DOHH2 (cell line): ENCODE measurements at regions not wholly inside any gene's neighbourhood (a gene's known extent, or its start where the extent isn't known, plus 50 kb on each side); places are given as distances from the start of the nearest gene placed in this dataset.

Experiments used
- H3F3A ChIP-seq: fragments of 200-600 bp; sonication (generic), shearing (Covaris generic); 2 replicates; pipeline ENCODE4 v1.6.0; 2016; ENCODE audit warnings: antibody characterized with exemption, mild to moderate bottlenecking; ENCODE audit not compliant: control insufficient read depth, insufficient read depth
- H3K27ac ChIP-seq: fragments of 200-600 bp; sonication (generic); 2 replicates; pipeline ENCODE4 v1.5.1; 2014; ENCODE audit warnings: low read depth, mild to moderate bottlenecking, low read length, moderate library complexity
- H3K27me3 ChIP-seq: fragments of 200-600 bp; sonication (generic); 2 replicates; pipeline ENCODE4 v1.6.1; 2014; ENCODE audit warnings: mild to moderate bottlenecking, low read length, mixed read lengths; ENCODE audit not compliant: control insufficient read depth
- H3K36me3 ChIP-seq: fragments of 200-600 bp; sonication (generic); 2 replicates; pipeline ENCODE4 v1.6.1; 2014; ENCODE audit warnings: mild to moderate bottlenecking, low read length, moderate library complexity, mixed read lengths; ENCODE audit not compliant: control insufficient read depth
- H3K4me1 ChIP-seq: fragments of 200-600 bp; sonication (generic); 2 replicates; pipeline ENCODE4 v1.6.1; 2014; ENCODE audit warnings: mild to moderate bottlenecking, low read length, mixed read lengths; ENCODE audit not compliant: control insufficient read depth
- H3K4me2 ChIP-seq: fragments of 200-600 bp; sonication (generic); 2 replicates; pipeline ENCODE4 v1.6.0; 2014; ENCODE audit warnings: mild to moderate bottlenecking, low read length, moderate library complexity
- H3K4me3 ChIP-seq: fragments of 200-600 bp; sonication (generic); 2 replicates; pipeline ENCODE4 v1.5.1; 2014; ENCODE audit warnings: mild to moderate bottlenecking, low read length, mixed read lengths
- H3K79me2 ChIP-seq: fragments of 200-600 bp; sonication (generic); 2 replicates; pipeline ENCODE4 v1.6.1; 2014; ENCODE audit warnings: mild to moderate bottlenecking, low read length, mixed read lengths; ENCODE audit not compliant: control insufficient read depth
- H3K9me2 ChIP-seq: fragments of 200-600 bp; sonication (generic); replicated peaks from 2 replicates; pipeline ENCODE4 v1.6.1; 2014; ENCODE audit warnings: mild to moderate bottlenecking, low read length, mixed read lengths; ENCODE audit not compliant: control insufficient read depth
- H3K9me3 ChIP-seq: fragments of 200-600 bp; sonication (generic); 2 replicates; pipeline ENCODE4 v1.6.1; 2014; ENCODE audit warnings: antibody characterized with exemption, low read length, mixed read lengths; ENCODE audit not compliant: control insufficient read depth, insufficient read depth
- H4K20me1 ChIP-seq: fragments of 200-600 bp; sonication (generic); 2 replicates; pipeline ENCODE4 v1.6.0; 2014; ENCODE audit warnings: low read depth, mild to moderate bottlenecking, antibody characterized with exemption, low read length, moderate library complexity; ENCODE audit not compliant: control insufficient read depth, insufficient read depth
- EZH2phosphoT487 ChIP-seq: fragments of 200-600 bp; sonication (generic); IDR thresholded peaks from 2 replicates; pipeline ENCODE4 v1.6.1; 2017; ENCODE audit warnings: borderline replicate concordance, mild to moderate bottlenecking, antibody characterized with exemption, low read length, moderate library complexity, mixed read lengths
- TF ChIP-seq, protein P1 (sequence below): fragments of 200-600 bp; sonication (generic); IDR thresholded peaks from one replicate; pipeline ENCODE4 v1.5.1; 2014; ENCODE audit warnings: antibody characterized with exemption, mild to moderate bottlenecking, low read depth, low read length; ENCODE audit not compliant: poor library complexity, severe bottlenecking

DNA sequence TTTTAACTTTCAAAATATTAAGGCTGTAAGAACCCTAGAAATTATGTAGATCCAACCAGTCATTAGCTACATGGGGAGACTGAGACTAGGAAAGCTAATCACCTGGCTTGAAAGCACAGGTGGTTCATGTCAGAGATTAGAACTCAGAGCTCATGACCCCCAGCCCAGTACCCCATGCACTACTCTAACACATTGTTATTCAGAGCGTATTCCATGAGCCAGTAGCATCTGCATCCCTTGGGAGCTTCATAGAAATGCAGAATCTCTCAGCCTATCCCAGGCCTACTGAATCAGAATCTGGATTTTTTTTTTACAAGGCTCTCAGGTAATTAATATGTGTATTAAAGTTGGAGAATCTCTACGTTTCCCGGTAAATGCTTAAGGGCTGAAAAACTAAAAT lies 161.7 kb downstream of the BTG1 start:
- Histone ChIP-seq H4K20me1 (no peaks in the 10 kb centered on the region), H3K79me2 (no peaks in the 10 kb centered on the region), H3K4me3 (no peak overlapping the region), H3F3A (no peaks in the 10 kb centered on the region), H3K9me3 (no peaks in the 10 kb centered on the region), H3K4me2 (no peak overlapping the region), H3K36me3 (no peaks in the 10 kb centered on the region), H3K4me1 (no peaks in the 10 kb centered on the region), H3K9me2 (no peaks in the 10 kb centered on the region), H3K27ac (no peak overlapping the region), H3K27me3 (no peaks in the 10 kb centered on the region)
- TF ChIP-seq EZH2phosphoT487, result no peak
- TF ChIP-seq, protein P1, sequence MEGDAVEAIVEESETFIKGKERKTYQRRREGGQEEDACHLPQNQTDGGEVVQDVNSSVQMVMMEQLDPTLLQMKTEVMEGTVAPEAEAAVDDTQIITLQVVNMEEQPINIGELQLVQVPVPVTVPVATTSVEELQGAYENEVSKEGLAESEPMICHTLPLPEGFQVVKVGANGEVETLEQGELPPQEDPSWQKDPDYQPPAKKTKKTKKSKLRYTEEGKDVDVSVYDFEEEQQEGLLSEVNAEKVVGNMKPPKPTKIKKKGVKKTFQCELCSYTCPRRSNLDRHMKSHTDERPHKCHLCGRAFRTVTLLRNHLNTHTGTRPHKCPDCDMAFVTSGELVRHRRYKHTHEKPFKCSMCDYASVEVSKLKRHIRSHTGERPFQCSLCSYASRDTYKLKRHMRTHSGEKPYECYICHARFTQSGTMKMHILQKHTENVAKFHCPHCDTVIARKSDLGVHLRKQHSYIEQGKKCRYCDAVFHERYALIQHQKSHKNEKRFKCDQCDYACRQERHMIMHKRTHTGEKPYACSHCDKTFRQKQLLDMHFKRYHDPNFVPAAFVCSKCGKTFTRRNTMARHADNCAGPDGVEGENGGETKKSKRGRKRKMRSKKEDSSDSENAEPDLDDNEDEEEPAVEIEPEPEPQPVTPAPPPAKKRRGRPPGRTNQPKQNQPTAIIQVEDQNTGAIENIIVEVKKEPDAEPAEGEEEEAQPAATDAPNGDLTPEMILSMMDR, result no peak

DNA sequence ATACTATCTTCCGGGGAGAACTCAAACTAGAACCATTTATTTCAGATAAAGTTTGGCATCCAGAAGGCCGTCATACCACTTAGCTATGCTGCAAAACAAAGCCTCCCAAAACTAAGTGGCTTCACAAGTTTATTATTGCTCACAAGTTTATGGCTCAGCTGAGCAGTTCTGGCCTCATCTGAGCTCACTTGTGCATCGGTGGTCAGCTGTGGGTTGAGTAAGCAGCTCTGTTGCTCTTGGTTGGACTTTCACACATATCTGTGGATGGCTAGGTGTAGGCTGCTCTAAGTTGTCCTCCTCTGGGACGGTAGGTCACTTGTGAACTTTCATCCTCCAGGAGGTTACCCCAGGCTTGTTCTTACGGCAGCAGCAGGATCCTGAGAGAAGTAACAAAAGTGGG lies 162.7 kb downstream of the BTG1 start:
- Histone ChIP-seq H3K36me3 (no peaks in the 10 kb centered on the region), H3K9me2 (no peaks in the 10 kb centered on the region), H3K79me2 (no peaks in the 10 kb centered on the region), H3K27me3 (no peaks in the 10 kb centered on the region), H3K4me1 (no peaks in the 10 kb centered on the region), H3K4me3 (no peak overlapping the region), H3K9me3 (no peaks in the 10 kb centered on the region), H3K27ac (no peak overlapping the region), H4K20me1 (no peaks in the 10 kb centered on the region), H3K4me2 (no peak overlapping the region), H3F3A (no peaks in the 10 kb centered on the region)
- TF ChIP-seq, protein P1, result no peak
- TF ChIP-seq EZH2phosphoT487, result no peak

DNA sequence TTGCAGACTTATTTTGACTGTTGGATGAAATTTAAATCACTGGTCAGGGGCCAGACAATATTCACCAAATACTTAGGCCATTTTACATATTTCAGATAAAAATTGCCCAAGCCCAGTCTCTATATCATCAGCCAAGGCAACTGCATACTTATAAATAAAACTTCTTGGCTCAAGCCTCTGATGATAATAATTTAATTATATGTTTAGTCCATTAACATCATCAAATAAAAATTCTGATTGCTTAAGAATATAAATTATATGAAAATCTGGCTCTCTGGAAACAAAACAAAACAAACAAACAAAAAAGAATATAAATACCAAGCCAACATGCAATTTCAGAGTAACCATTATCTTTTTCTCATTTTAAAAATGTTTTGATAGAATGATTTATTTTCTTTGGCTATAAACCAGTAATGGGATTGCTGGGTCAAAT lies 165.2 kb downstream of the BTG1 start:
- no peak for TF ChIP-seq EZH2phosphoT487
- TF ChIP-seq, protein P1, result no peak
- no peaks in the 10 kb centered on the region for H3K27me3 ChIP-seq
- no peaks in the 10 kb centered on the region for H3K36me3 ChIP-seq
- H3K9me2 ChIP-seq, result no peaks in the 10 kb centered on the region
- H3F3A ChIP-seq, result no peaks in the 10 kb centered on the region
- no peaks in the 10 kb centered on the region for H3K79me2 ChIP-seq
- no peak overlapping the region for H3K4me3 ChIP-seq
- H3K4me1 ChIP-seq, result no peaks in the 10 kb centered on the region
- H3K27ac ChIP-seq, result no peak overlapping the region
- no peaks in the 10 kb centered on the region for H3K9me3 ChIP-seq
- H4K20me1 ChIP-seq, result no peaks in the 10 kb centered on the region
- no peak overlapping the region for H3K4me2 ChIP-seq

DNA sequence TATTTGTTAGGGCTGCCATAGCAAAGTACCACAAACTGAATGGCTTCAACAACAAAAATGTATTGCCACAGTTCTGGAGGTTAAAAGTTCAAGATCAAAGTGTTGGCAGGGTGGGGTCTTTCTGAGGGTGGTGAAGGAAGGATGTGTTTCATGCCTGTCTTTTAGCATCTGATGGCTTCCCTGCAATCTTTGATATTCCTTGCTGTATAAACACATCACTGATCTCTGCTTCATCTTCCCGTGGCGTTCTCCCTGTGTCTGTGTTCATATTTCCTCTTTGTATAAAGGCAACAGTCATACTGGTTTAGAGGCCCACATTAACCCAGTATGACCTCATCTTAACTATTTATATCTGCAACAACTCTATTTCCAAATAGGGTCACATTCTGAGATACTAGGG lies 167.5 kb downstream of the BTG1 start:
- H3K9me2 ChIP-seq, result no peaks in the 10 kb centered on the region
- H3K4me2 ChIP-seq, result no peak overlapping the region
- H3K4me1 ChIP-seq, result no peaks in the 10 kb centered on the region
- no peak for TF ChIP-seq EZH2phosphoT487
- TF ChIP-seq, protein P1, result no peak
- H3K9me3 ChIP-seq, result no peaks in the 10 kb centered on the region
- H3K27ac ChIP-seq, result no peak overlapping the region
- H4K20me1 ChIP-seq, result no peaks in the 10 kb centered on the region
- no peaks in the 10 kb centered on the region for H3K36me3 ChIP-seq
- H3K79me2 ChIP-seq, result no peaks in the 10 kb centered on the region
- H3F3A ChIP-seq, result no peaks in the 10 kb centered on the region
- H3K27me3 ChIP-seq, result no peaks in the 10 kb centered on the region
- H3K4me3 ChIP-seq, result no peak overlapping the region
